Mammary epithelial cell (primary cell): ENCODE measurements at regions not wholly inside any gene's neighbourhood (a gene's known extent, or its start where the extent isn't known, plus 50 kb on each side); places are given as distances from the start of the nearest gene placed in this dataset.

ENCODE experiments used
- EZH2 ChIP-seq: IDR thresholded peaks from 2 replicates; pipeline ENCODE4 v1.6.1; 2012; ENCODE audit warnings: low read length, inconsistent platforms, borderline replicate concordance
- TF ChIP-seq, protein P1 (sequence below), 2 donors: IDR thresholded peaks in 1 of 2; conservative IDR thresholded peaks in 1 of 2; 2 replicates each; pipeline ENCODE4 v1.5.1; 2011 to 2012; ENCODE audit warnings: inconsistent platforms in 2 of 2, low read length in 2 of 2, mild to moderate bottlenecking in 2 of 2, control low read depth in 1 of 2, low read depth in 1 of 2; ENCODE audit not compliant: insufficient read depth in 1 of 2; ENCODE audit errors: extremely low read depth in 1 of 2

DNA sequence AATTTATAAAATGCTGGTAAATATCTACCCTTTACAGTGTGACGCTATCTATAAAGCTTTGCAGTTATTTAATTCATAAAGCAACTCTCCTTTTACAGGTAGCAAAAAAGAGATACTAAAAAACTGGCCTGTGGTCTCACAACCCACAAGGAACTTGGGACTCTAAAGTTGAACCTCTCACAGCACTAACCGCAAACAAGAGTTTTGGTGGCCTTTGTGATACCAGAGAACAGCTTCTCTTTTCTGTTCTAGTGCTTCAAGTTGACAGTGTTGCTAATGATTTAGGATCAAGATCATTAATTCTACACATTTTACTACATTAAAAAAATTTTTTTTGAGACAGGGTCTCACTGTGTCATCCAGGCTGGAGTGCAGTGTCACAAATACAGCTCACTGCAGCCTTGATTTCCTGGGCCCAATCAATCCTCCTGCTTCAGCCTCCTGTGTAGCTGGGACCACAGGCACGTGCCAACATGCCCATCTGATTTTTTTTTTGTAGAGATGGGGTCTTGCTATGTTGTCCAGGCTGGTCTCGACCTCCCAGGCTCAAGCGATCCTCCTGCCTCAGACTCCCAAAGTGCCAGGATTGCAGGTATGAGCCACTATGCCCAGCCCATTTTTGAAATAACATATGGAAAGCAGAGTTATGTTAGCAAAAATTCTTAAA, 56.0 kb upstream of the ST8SIA6 start:
- no peak for TF ChIP-seq EZH2
- TF ChIP-seq, protein P1, sequence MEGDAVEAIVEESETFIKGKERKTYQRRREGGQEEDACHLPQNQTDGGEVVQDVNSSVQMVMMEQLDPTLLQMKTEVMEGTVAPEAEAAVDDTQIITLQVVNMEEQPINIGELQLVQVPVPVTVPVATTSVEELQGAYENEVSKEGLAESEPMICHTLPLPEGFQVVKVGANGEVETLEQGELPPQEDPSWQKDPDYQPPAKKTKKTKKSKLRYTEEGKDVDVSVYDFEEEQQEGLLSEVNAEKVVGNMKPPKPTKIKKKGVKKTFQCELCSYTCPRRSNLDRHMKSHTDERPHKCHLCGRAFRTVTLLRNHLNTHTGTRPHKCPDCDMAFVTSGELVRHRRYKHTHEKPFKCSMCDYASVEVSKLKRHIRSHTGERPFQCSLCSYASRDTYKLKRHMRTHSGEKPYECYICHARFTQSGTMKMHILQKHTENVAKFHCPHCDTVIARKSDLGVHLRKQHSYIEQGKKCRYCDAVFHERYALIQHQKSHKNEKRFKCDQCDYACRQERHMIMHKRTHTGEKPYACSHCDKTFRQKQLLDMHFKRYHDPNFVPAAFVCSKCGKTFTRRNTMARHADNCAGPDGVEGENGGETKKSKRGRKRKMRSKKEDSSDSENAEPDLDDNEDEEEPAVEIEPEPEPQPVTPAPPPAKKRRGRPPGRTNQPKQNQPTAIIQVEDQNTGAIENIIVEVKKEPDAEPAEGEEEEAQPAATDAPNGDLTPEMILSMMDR (conservative IDR thresholded peaks at IDR 0.05 in 1 of 2, IDR thresholded peaks at IDR 0.05 in 1 of 2; ENCODE audit: extremely low read depth in 1 of 2, insufficient read depth in 1 of 2, low read depth in 1 of 2, low read length in 2 of 2), result no peak
